GM12878 (cell line): ENCODE measurements at regions not wholly inside any gene's neighbourhood (a gene's known extent, or its start where the extent isn't known, plus 50 kb on each side); places are given as distances from the start of the nearest gene placed in this dataset.

Source experiments
- ATAC-seq: fragments of 200-7000 bp; cut with Tn5 transposase; 3 replicates; pipeline ENCODE4 v1.9.1; 2020; ENCODE audit warnings: mild to moderate bottlenecking, moderate library complexity
- BruUV-seq: library from RNA; stranded (reverse); fragments of 400-500 nt; replicated peaks from 2 replicates; lab custom pipeline; 2021; lab: Mats Ljungman, UMichigan
- CTCF ChIA-PET: fragments of 300-600 bp; sonication (Branson Sonifier 250); formaldehyde crosslinking; extraction: SDS; loops from one replicate; lab custom pipeline; 2021; ENCODE audit warnings: inconsistent platforms; lab: Yijun Ruan, JAX
- POLR2A ChIA-PET: fragments of 350-600 bp; formaldehyde crosslinking; extraction: SDS; loops from one replicate; lab custom pipeline; 2021; ENCODE audit warnings: inconsistent platforms; lab: Charles Lee
- RAD21 ChIA-PET: fragments of 300-600 bp; sonication (Branson Sonifier 250); formaldehyde crosslinking; loops from one replicate; lab custom pipeline; 2023; ENCODE audit warnings: antibody characterized with exemption; ENCODE audit not compliant: unreplicated experiment; lab: Charles Lee
- SMC1A ChIA-PET: fragments of 300-600 bp; sonication (Branson Sonifier 250); formaldehyde crosslinking; loops from one replicate; lab custom pipeline; 2023; ENCODE audit not compliant: unreplicated experiment, uncharacterized antibody; lab: Charles Lee
- DNase-seq: peaks from one replicate; pipeline ENCODE4 v3.0.0-alpha.2; 2011; ENCODE audit warnings: low read depth, low spot score
- FAIRE-seq: peaks from 3 replicates; lab custom pipeline; 2011; peaks lifted over from hg19 to GRCh38; lab: Jason Lieb, UNC
- H2AFZ ChIP-seq: 2 replicates; pipeline ENCODE4 v1.6.0; 2011; ENCODE audit warnings: low read depth, low read length, control low read depth; ENCODE audit not compliant: control insufficient read depth
- H3K27ac ChIP-seq: 2 replicates; pipeline ENCODE4 v1.5.1; 2011; ENCODE audit warnings: control low read depth; ENCODE audit not compliant: control insufficient read depth, insufficient read depth
- H3K27me3 ChIP-seq, 2 experiments: replicated peaks in 1 of 2; 2 replicates each; pipeline versions ENCODE4 v1.6.0 to v1.6.1; 2011; ENCODE audit warnings: low read length in 1 of 2; ENCODE audit not compliant: control insufficient read depth in 2 of 2, insufficient read depth in 2 of 2
- H3K36me3 ChIP-seq, 2 experiments: 2 replicates each; pipeline ENCODE4 v1.5.1; 2011; ENCODE audit warnings: low read length in 1 of 2; ENCODE audit not compliant: control insufficient read depth in 2 of 2, insufficient read depth in 2 of 2
- H3K4me1 ChIP-seq: 2 replicates; pipeline ENCODE4 v1.6.1; 2011; ENCODE audit warnings: mild to moderate bottlenecking, low read length, moderate library complexity, mixed read lengths; ENCODE audit not compliant: control insufficient read depth, insufficient read depth
- H3K4me2 ChIP-seq: 2 replicates; pipeline ENCODE4 v1.6.0; 2011; ENCODE audit warnings: control low read depth; ENCODE audit not compliant: control insufficient read depth, insufficient read depth
- H3K4me3 ChIP-seq: fragments of 200-600 bp; sonication (generic); 2 replicates; pipeline ENCODE4 v1.5.1; 2016
- H3K79me2 ChIP-seq: 2 replicates; pipeline ENCODE4 v1.6.0; 2011; ENCODE audit warnings: low read length; ENCODE audit not compliant: control insufficient read depth, insufficient read depth
- H3K9ac ChIP-seq: 2 replicates; pipeline ENCODE4 v1.8.0; 2011; ENCODE audit warnings: low read length, control low read depth, mixed read lengths; ENCODE audit not compliant: control insufficient read depth, insufficient read depth
- H3K9me3 ChIP-seq: replicated peaks from 3 replicates; pipeline ENCODE4 v1.5.1; 2011; ENCODE audit warnings: mild to moderate bottlenecking, low read length; ENCODE audit not compliant: control insufficient read depth, insufficient read depth
- H4K20me1 ChIP-seq: 2 replicates; pipeline ENCODE4 v1.6.0; 2011; ENCODE audit not compliant: control insufficient read depth, insufficient read depth
- CHD1 ChIP-seq: IDR thresholded peaks from 2 replicates; pipeline ENCODE4 v1.6.1; 2012; ENCODE audit warnings: low read depth, low read length, improper control_type of control experiment
- CREB1 ChIP-seq: IDR thresholded peaks from 2 replicates; pipeline ENCODE4 v1.6.1; 2012; ENCODE audit warnings: low read depth, mild to moderate bottlenecking, inconsistent platforms
- FOXK2 ChIP-seq: fragments of 450-650 bp; IDR thresholded peaks from 2 replicates; pipeline ENCODE4 v1.6.1; 2017; ENCODE audit warnings: mild to moderate bottlenecking, moderate library complexity
- HDAC6 ChIP-seq: fragments of 200-600 bp; sonication (generic); IDR thresholded peaks from one replicate; pipeline ENCODE4 v1.8.0; 2017; ENCODE audit warnings: antibody characterized with exemption; ENCODE audit not compliant: unreplicated experiment
- JUND ChIP-seq: IDR thresholded peaks from 2 replicates; pipeline ENCODE4 v1.6.1; 2012; ENCODE audit warnings: low read depth, mild to moderate bottlenecking, low read length, improper control_type of control experiment, moderate library complexity
- NR2F1 ChIP-seq: fragments of 450-650 bp; conservative IDR thresholded peaks from 2 replicates; pipeline ENCODE4 v1.6.1; 2017; ENCODE audit warnings: mild to moderate bottlenecking
- POLR2AphosphoS5 ChIP-seq: IDR thresholded peaks from 2 replicates; pipeline ENCODE4 v1.6.1; 2011; ENCODE audit warnings: mild to moderate bottlenecking, low read length, inconsistent platforms
- RAD51 ChIP-seq: fragments of 450-650 bp; IDR thresholded peaks from 2 replicates; pipeline ENCODE4 v1.6.1; 2016; ENCODE audit warnings: moderate library complexity, mild to moderate bottlenecking, inconsistent platforms
- TARDBP ChIP-seq: IDR thresholded peaks from 2 replicates; pipeline ENCODE4 v1.6.1; 2016; ENCODE audit warnings: borderline replicate concordance
- WGBS: methylation state at CpG from one replicate; pipeline ENCODE4 v1.1.6; 2016; ENCODE audit warnings: low lambda C conversion rate; ENCODE audit not compliant: insufficient replicate concordance, insufficient coverage; ENCODE audit errors: missing lambda C conversion rate; 5-methylcytosine and 5-hydroxymethylcytosine counted together
- in situ Hi-C: fragments of 300-500 bp; cut with MboI; formaldehyde crosslinking; loops from 9 replicates; pipeline ENCODE4 v1.14.3; 2018; ENCODE audit warnings: mixed read lengths
- intact Hi-C: fragments of 100-400 bp; cut with micrococcal nuclease; formaldehyde crosslinking; loops from one replicate; pipeline ENCODE4 v1.14.2; 2022; ENCODE audit not compliant: unreplicated experiment

GRCh38 chr13:70469077-70469476 lies 360.8 kb upstream of the KLHL1 start (continued):
- TF ChIP-seq TARDBP: no peak
- no peak for TF ChIP-seq POLR2AphosphoS5

DNA sequence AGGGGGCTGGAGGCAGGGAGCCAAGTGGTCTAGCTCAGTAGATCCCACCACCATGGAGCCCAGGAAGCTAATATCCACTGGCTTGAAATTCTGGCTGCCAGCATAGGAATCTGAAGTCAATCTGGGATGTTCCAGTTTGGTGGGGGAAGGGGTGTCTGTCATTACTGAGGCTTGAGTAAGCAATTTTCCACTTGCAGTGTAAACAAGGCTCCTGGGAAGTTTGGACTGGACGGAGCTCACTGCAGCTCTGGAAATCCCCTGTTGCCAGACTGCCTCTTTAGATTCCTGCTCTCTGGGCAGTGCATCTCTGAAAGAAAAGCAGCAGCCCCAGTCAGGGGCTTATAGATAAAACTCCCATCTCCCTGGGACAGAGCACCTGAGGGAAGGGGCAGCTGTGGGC lies 349.2 kb upstream of the KLHL1 start:
- BruUV-seq: no TSS peak
- TF ChIP-seq HDAC6 (no peak), TARDBP (no peak), RAD51 (no peak)
- Histone ChIP-seq H3K27ac (no peak overlapping the region), H4K20me1 (no peaks in the 10 kb centered on the region), H3K36me3 (no peaks in the 10 kb centered on the region), H3K9ac (no peak overlapping the region), H3K4me2 (no peak overlapping the region), H3K4me3 (no peak overlapping the region), H3K4me1 (no peaks in the 10 kb centered on the region), H2AFZ (no peak overlapping the region), H3K9me3 (no peaks in the 10 kb centered on the region), H3K79me2 (no peaks in the 10 kb centered on the region), H3K27me3 (no peaks in the 10 kb centered on the region)
- ChIA-PET RAD21 (no interaction called here), POLR2A (no interaction called here), SMC1A (no interaction called here), CTCF (no interaction called here)
- WGBS: 0% methylated on average over 1 of the region's 1 CpG
- intact Hi-C loops (no loop called here), in situ Hi-C loops (no loop called here)
- no peak for FAIRE-seq
- DNase-seq: no peak
- ATAC-seq: no peak

DNA sequence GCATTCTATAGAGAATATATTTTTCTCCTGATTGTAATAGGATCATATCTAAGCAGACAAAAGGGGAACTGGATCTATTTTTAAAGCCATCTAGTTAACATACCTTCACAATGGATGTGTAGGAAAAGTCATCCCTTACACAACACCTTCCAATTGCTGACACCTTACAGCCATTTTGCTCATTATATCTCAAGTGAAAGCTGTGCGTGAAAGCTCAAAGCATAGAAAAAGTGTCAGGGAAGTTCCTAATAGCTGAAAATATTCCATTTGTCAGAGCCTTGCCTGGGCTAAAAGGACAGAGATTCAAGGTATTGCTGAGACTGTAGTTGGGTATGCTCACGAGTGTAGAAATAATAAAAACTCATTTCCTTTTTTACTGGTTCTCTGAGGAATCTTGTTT lies 340.6 kb upstream of the KLHL1 start:
- Histone ChIP-seq H3K36me3 (no peaks in the 10 kb centered on the region), H3K4me3 (no peak overlapping the region), H3K27ac (no peak overlapping the region), H2AFZ (no peak overlapping the region), H3K9me3 (no peaks in the 10 kb centered on the region), H4K20me1 (no peaks in the 10 kb centered on the region)
- ATAC-seq (no peak), DNase-seq (no peak), FAIRE-seq (no peak)
- no TSS peak for BruUV-seq
- in situ Hi-C loops: no loop called here
- 69% methylated on average over 2 of the region's 2 CpGs for WGBS
- TF ChIP-seq NR2F1 (no peak), JUND (no peak), FOXK2 (no peak), CHD1 (no peak), CREB1 (no peak)
- TF ChIP-seq, all 136 proteins: peak for 0
- no peaks in the 10 kb centered on the region for H3K79me2 ChIP-seq
- H3K4me2 ChIP-seq: no peak overlapping the region
- H3K9ac ChIP-seq: no peak overlapping the region
- ChIA-PET POLR2A (no interaction called here), SMC1A (no interaction called here), RAD21 (no interaction called here), CTCF (no interaction called here)
- no peaks in the 10 kb centered on the region for H3K4me1 ChIP-seq
- H3K27me3 ChIP-seq: no peaks in the 10 kb centered on the region
- intact Hi-C loops: no loop called here
